Liver (tissue), 3 donors: ENCODE measurements at regions not wholly inside any gene's neighbourhood (a gene's known extent, or its start where the extent isn't known, plus 50 kb on each side); places are given as distances from the start of the nearest gene placed in this dataset.

Experiments
- GABPA ChIP-seq, 2 donors: IDR thresholded peaks in 1 of 2; conservative IDR thresholded peaks in 1 of 2; 2 replicates each; pipeline ENCODE4 v1.6.1; 2016; ENCODE audit warnings: antibody characterized with exemption in 2 of 2, mild to moderate bottlenecking in 1 of 2, moderate library complexity in 1 of 2
- TF ChIP-seq, protein P1 (sequence below): fragments of 150-350 bp; IDR thresholded peaks from 2 replicates; pipeline ENCODE4 v1.5.1; 2017; ENCODE audit warnings: improper control_type of control experiment, low read depth, low read length; ENCODE audit not compliant: missing input control
- donor health status: healthy.
- donor health status: healthy.

DNA sequence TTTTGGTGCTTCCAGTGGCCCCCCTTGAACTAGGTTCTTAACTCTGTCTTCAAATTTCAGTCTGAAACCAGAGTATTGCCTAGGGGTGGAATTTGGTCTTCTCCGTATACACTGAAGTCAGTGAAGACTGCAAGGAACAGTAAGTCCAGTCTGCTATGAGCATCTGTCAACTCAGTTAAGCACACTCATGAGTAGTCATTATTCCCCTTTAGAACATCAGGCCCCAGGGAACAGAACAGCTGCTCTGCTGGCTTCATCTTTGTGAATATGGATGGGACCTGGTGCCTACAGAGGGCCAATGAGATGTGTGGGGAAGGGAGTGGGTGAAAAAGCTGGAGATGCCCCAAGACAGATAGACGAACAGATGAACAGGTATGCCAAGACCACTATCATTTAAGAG, 85.2 kb upstream of the PRR23C start:
- no peak for TF ChIP-seq GABPA (IDR thresholded peaks at IDR 0.05 in 1 of 2, conservative IDR thresholded peaks at IDR 0.05 in 1 of 2)
- TF ChIP-seq, protein P1, sequence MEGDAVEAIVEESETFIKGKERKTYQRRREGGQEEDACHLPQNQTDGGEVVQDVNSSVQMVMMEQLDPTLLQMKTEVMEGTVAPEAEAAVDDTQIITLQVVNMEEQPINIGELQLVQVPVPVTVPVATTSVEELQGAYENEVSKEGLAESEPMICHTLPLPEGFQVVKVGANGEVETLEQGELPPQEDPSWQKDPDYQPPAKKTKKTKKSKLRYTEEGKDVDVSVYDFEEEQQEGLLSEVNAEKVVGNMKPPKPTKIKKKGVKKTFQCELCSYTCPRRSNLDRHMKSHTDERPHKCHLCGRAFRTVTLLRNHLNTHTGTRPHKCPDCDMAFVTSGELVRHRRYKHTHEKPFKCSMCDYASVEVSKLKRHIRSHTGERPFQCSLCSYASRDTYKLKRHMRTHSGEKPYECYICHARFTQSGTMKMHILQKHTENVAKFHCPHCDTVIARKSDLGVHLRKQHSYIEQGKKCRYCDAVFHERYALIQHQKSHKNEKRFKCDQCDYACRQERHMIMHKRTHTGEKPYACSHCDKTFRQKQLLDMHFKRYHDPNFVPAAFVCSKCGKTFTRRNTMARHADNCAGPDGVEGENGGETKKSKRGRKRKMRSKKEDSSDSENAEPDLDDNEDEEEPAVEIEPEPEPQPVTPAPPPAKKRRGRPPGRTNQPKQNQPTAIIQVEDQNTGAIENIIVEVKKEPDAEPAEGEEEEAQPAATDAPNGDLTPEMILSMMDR = no peak
